ENCODE measurements at regions not wholly inside any gene's neighbourhood (a gene's known extent, or its start where the extent isn't known, plus 50 kb on each side); places are given as distances from the start of the nearest gene placed in this dataset.

- no peak for TF ChIP-seq CTCF (IDR thresholded peaks at IDR 0.05; ENCODE audit: unreplicated experiment)
- no peaks in the 10 kb centered on the region for H3K27me3 Mint-ChIP-seq (ENCODE audit: unreplicated experiment)
- H3K4me1 Mint-ChIP-seq (ENCODE audit: unreplicated experiment) = no peaks in the 10 kb centered on the region
- no peak overlapping the region for H3K4me3 Mint-ChIP-seq (ENCODE audit: unreplicated experiment)
- DNase-seq (ENCODE audit: low spot score) = no peak
- H3K9me3 Mint-ChIP-seq (ENCODE audit: unreplicated experiment) = no peaks in the 10 kb centered on the region
- H3K27ac Mint-ChIP-seq (ENCODE audit: unreplicated experiment) = no peak overlapping the region
- H3K36me3 Mint-ChIP-seq (ENCODE audit: low read depth, unreplicated experiment) = no peaks in the 10 kb centered on the region
Observed at GRCh38 chr10:61350068-61350467, 103.1 kb downstream of the TMEM26 start.

DNA sequence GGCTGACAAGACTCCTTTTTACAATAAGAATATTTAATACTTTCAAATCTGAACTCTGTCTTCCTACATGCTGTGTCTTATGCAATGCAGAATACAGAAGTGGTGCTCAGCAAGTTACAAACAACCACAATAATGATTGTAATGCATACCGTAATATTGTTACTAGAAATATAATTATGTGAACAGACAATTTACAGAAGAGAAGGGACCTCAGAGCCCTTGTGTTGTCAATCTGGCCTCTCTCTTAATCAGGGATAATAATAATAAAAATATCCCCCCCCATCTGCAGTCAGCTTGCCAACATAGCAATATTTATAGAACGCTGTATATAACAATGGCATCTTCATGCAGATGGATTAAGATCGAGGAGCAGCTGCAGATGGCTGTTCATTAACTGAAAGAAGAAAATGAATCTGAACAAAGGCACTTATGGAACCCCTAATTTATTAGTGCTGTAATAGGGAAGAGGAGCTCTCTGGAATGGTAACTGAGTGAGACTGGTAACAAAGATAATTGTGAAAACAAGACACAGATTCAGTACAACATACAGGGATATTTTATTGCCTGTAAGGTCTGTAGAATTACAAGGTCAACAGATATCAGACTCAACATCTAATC lies 106.3 kb downstream of the TMEM26 start:
- H3K36me3 Mint-ChIP-seq (ENCODE audit: low read depth, unreplicated experiment) = no peaks in the 10 kb centered on the region
- no peak for TF ChIP-seq CTCF (IDR thresholded peaks at IDR 0.05; ENCODE audit: unreplicated experiment)

GRCh38 chr10:61343796-61344195 lies 109.4 kb downstream of the TMEM26 start:
- H3K9me3 Mint-ChIP-seq (ENCODE audit: unreplicated experiment) = no peaks in the 10 kb centered on the region
- H3K4me1 Mint-ChIP-seq (ENCODE audit: unreplicated experiment) = no peaks in the 10 kb centered on the region
- no peak for DNase-seq (ENCODE audit: low spot score)
- no peak for TF ChIP-seq CTCF (IDR thresholded peaks at IDR 0.05; ENCODE audit: unreplicated experiment)
- no peak overlapping the region for H3K27ac Mint-ChIP-seq (ENCODE audit: unreplicated experiment)
- no peaks in the 10 kb centered on the region for H3K27me3 Mint-ChIP-seq (ENCODE audit: unreplicated experiment)
- no peak overlapping the region for H3K4me3 Mint-ChIP-seq (ENCODE audit: unreplicated experiment)
- no peaks in the 10 kb centered on the region for H3K36me3 Mint-ChIP-seq (ENCODE audit: low read depth, unreplicated experiment)

More for the DNA sequence above, 106.3 kb downstream of the TMEM26 start:
- H3K27me3 Mint-ChIP-seq (ENCODE audit: unreplicated experiment) = no peaks in the 10 kb centered on the region
- H3K9me3 Mint-ChIP-seq (ENCODE audit: unreplicated experiment) = no peaks in the 10 kb centered on the region
- no peak overlapping the region for H3K27ac Mint-ChIP-seq (ENCODE audit: unreplicated experiment)
- DNase-seq (ENCODE audit: low spot score) = no peak
- no peaks in the 10 kb centered on the region for H3K4me1 Mint-ChIP-seq (ENCODE audit: unreplicated experiment)
- no peak overlapping the region for H3K4me3 Mint-ChIP-seq (ENCODE audit: unreplicated experiment)

- no peak for DNase-seq (ENCODE audit: low spot score)
- Mint-ChIP-seq H3K27me3 (ENCODE audit: unreplicated experiment) (no peaks in the 10 kb centered on the region), H3K4me1 (ENCODE audit: unreplicated experiment) (no peaks in the 10 kb centered on the region), H3K27ac (ENCODE audit: unreplicated experiment) (no peak overlapping the region), H3K36me3 (ENCODE audit: low read depth, unreplicated experiment) (no peaks in the 10 kb centered on the region), H3K4me3 (ENCODE audit: unreplicated experiment) (no peak overlapping the region), H3K9me3 (ENCODE audit: unreplicated experiment) (no peaks in the 10 kb centered on the region)
- TF ChIP-seq CTCF (IDR thresholded peaks at IDR 0.05; ENCODE audit: unreplicated experiment) = no peak
Observed at GRCh38 chr10:61342858-61343572, 110.2 kb downstream of the TMEM26 start.

DNA sequence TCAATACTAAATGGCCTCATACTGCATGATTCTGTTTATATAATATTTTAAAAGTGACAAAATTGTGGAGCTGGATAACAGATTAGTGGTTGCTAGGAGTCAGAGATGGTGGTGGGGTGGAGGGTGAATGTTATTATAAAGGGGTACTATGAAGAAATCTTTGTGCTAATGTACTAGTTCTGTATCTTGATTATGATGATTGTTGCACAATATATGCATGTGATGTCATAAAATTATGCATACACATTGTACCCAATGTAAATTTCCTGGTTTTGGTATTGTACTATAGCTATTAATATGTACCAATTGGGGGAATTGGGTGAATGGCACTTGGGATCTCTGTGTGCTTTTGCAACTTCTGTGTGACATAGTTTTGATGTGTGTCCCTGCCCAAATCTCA lies 112.2 kb downstream of the TMEM26 start:
- no peaks in the 10 kb centered on the region for H3K4me1 Mint-ChIP-seq (ENCODE audit: unreplicated experiment)
- H3K4me3 Mint-ChIP-seq (ENCODE audit: unreplicated experiment) = no peak overlapping the region
- no peak for TF ChIP-seq CTCF (IDR thresholded peaks at IDR 0.05; ENCODE audit: unreplicated experiment)
- H3K36me3 Mint-ChIP-seq (ENCODE audit: low read depth, unreplicated experiment) = no peaks in the 10 kb centered on the region
- no peak overlapping the region for H3K27ac Mint-ChIP-seq (ENCODE audit: unreplicated experiment)
- H3K27me3 Mint-ChIP-seq (ENCODE audit: unreplicated experiment) = no peaks in the 10 kb centered on the region
- no peak for DNase-seq (ENCODE audit: low spot score)
- no peaks in the 10 kb centered on the region for H3K9me3 Mint-ChIP-seq (ENCODE audit: unreplicated experiment)
